Transverse colon (tissue), 4 donors: ENCODE measurements at regions not wholly inside any gene's neighbourhood (a gene's known extent, or its start where the extent isn't known, plus 50 kb on each side); places are given as distances from the start of the nearest gene placed in this dataset.

Experiments
- DNase-seq: peaks from one replicate; pipeline ENCODE4 v3.0.0-alpha.2; 2019
- H3K27ac ChIP-seq, 4 donors: fragments of 200-600 bp; sonication (generic); 2 replicates each; pipeline ENCODE4 v1.5.1; 2016 to 2018; ENCODE audit warnings: inconsistent platforms in 4 of 4
- H3K27me3 ChIP-seq: fragments of 200-600 bp; sonication (generic); 2 replicates; pipeline ENCODE4 v1.5.1; 2017; ENCODE audit warnings: inconsistent platforms
- H3K36me3 ChIP-seq, 4 donors: fragments of 200-600 bp; sonication (generic); 2 replicates each; pipeline ENCODE4 v1.5.1; 2017 to 2019; ENCODE audit warnings: inconsistent platforms in 4 of 4
- H3K4me1 ChIP-seq, 4 donors: fragments of 200-600 bp; sonication (generic); 2 replicates each; pipeline ENCODE4 v1.5.1; 2017 to 2020; ENCODE audit warnings: inconsistent platforms in 4 of 4
- H3K4me3 ChIP-seq, 4 donors: fragments of 200-600 bp; sonication (generic); 1 replicate in 1 of 4; 2 replicates in 3 of 4; pipeline versions ENCODE4 v1.5.1 to v1.6.1; 2017 to 2019; ENCODE audit warnings: inconsistent platforms in 4 of 4
- H3K9me3 ChIP-seq, 2 donors: fragments of 200-600 bp; sonication (generic); 2 replicates each; pipeline ENCODE4 v1.5.1; 2017 to 2019; ENCODE audit warnings: inconsistent platforms in 2 of 2
- CTCF ChIP-seq, 5 experiments: fragments of 200-600 bp in 3 of 5; fragments of 450-650 bp in 2 of 5; sonication (generic) in 3 of 5; IDR thresholded peaks; 1 replicate in 2 of 5; 2 replicates in 3 of 5; pipeline ENCODE4 v1.5.1; 2016 to 2017; ENCODE audit warnings: antibody characterized with exemption in 5 of 5, inconsistent platforms in 3 of 5, mild to moderate bottlenecking in 2 of 5, moderate library complexity in 1 of 5
- EP300 ChIP-seq: sonication (generic); formaldehyde crosslinking; IDR thresholded peaks from one replicate; pipeline ENCODE4 v1.6.1; 2017; ENCODE audit warnings: antibody characterized with exemption, low read depth
- POLR2A ChIP-seq: fragments of 450-650 bp; IDR thresholded peaks from one replicate; pipeline ENCODE4 v1.6.1; 2016; ENCODE audit warnings: antibody characterized with exemption, mild to moderate bottlenecking, moderate library complexity
- POLR2AphosphoS5 ChIP-seq, 3 donors: sonication (generic); formaldehyde crosslinking; IDR thresholded peaks; one replicate each; pipeline ENCODE4 v1.6.1; 2016; ENCODE audit warnings: antibody characterized with exemption in 3 of 3
- WGBS, 2 donors: methylation state at CpG; one replicate each; pipeline ENCODE4 v1.1.5; 2018; ENCODE audit warnings: low coverage in 1 of 2; 5-methylcytosine and 5-hydroxymethylcytosine counted together
- in situ Hi-C, 4 donors: fragments of 200-750 bp; cut with MboI; loops; one replicate each; pipeline versions ENCODE4 v1.15.0 to v1.15.1; 2017; ENCODE audit warnings: low sequenced_read_pairs in 3 of 4, low pct_ligation_motif_present in 1 of 4, low pct_unique_long_range_greater_than_20kb in 1 of 4
- intact Hi-C: fragments of 100-400 bp; cut with DNase I; formaldehyde crosslinking; loops from one replicate; pipeline ENCODE4 v1.15.1; 2023; ENCODE audit warnings: low total_unique reads

- intact Hi-C loops: no loop called here
- no peak for TF ChIP-seq POLR2A
- no peak for TF ChIP-seq EP300
- no peak for TF ChIP-seq CTCF (IDR thresholded peaks at IDR 0.05)
- no peak for TF ChIP-seq POLR2AphosphoS5 (IDR thresholded peaks at IDR 0.05)
- no peak for DNase-seq
- H3K36me3 ChIP-seq: no peaks in the 10 kb centered on the region
- no peaks in the 10 kb centered on the region for H3K4me1 ChIP-seq
- H3K9me3 ChIP-seq: no peaks in the 10 kb centered on the region
- H3K4me3 ChIP-seq: no peak overlapping the region
- WGBS, 2 donors: 75 to 84% methylated on average over 2 to 7 of the region's 7 CpGs
- in situ Hi-C loops: no loop called here
- no peak overlapping the region for H3K27ac ChIP-seq
- no peaks in the 10 kb centered on the region for H3K27me3 ChIP-seq
Observed at GRCh38 chr15:52922871-52923270, 132.7 kb upstream of the ONECUT1 start.

- intact Hi-C loops: no loop called here
- no peak overlapping the region for H3K4me3 ChIP-seq
- TF ChIP-seq EP300 (no peak), POLR2AphosphoS5 (IDR thresholded peaks at IDR 0.05) (no peak), POLR2A (no peak), CTCF (IDR thresholded peaks at IDR 0.05) (no peak)
- no peaks in the 10 kb centered on the region for H3K36me3 ChIP-seq
- H3K4me1 ChIP-seq: no peaks in the 10 kb centered on the region
- in situ Hi-C loops: no loop called here
- H3K27ac ChIP-seq: no peak overlapping the region
- H3K9me3 ChIP-seq: no peaks in the 10 kb centered on the region
- no peak for DNase-seq
- 44 to 86% methylated on average over 1 of the region's 1 CpG for WGBS, 2 donors
- no peaks in the 10 kb centered on the region for H3K27me3 ChIP-seq
Observed at GRCh38 chr15:52912172-52912571, 122.0 kb upstream of the ONECUT1 start.

DNA sequence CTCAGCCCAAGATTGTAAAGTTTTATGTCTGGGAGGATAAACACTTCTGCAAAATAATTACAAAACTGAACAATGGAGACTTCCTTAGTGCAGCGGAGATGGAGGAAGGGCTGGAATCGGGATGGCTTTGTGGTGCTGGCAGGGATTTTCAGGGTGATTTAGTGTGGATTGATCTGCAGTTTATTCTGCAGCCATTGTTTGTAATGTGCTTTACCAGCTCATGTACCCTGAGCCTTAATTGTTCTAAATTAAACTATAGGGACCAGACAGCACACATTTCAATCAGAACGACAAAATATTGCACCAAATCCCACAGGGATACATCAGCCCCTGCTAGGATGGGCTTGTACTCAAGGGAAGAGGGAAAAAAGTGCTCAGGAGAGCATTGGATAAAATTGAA, 103.2 kb upstream of the ONECUT1 start:
- Histone ChIP-seq H3K4me1 (no peaks in the 10 kb centered on the region), H3K27me3 (no peaks in the 10 kb centered on the region), H3K9me3 (no peaks in the 10 kb centered on the region), H3K36me3 (no peaks in the 10 kb centered on the region), H3K27ac (no peak overlapping the region), H3K4me3 (no peak overlapping the region)
- DNase-seq: no peak
- WGBS, 2 donors: 53 to 59% methylated on average over 2 to 3 of the region's 3 CpGs
- TF ChIP-seq POLR2AphosphoS5 (IDR thresholded peaks at IDR 0.05) (no peak), CTCF (IDR thresholded peaks at IDR 0.05) (no peak), EP300 (no peak), POLR2A (no peak)
- in situ Hi-C loops: no loop called here
- intact Hi-C loops: no loop called here

- no peak overlapping the region for H3K4me3 ChIP-seq
- no peaks in the 10 kb centered on the region for H3K4me1 ChIP-seq
- intact Hi-C loops: no loop called here
- no peak for DNase-seq
- no peaks in the 10 kb centered on the region for H3K9me3 ChIP-seq
- H3K27me3 ChIP-seq: no peaks in the 10 kb centered on the region
- no peak overlapping the region for H3K27ac ChIP-seq
- WGBS, 2 donors: 48 to 67% methylated on average over 1 to 7 of the region's 7 CpGs
- TF ChIP-seq EP300 (no peak), POLR2AphosphoS5 (IDR thresholded peaks at IDR 0.05) (no peak), POLR2A (no peak), CTCF (IDR thresholded peaks at IDR 0.05) (no peak)
- no peaks in the 10 kb centered on the region for H3K36me3 ChIP-seq
- in situ Hi-C loops: no loop called here
Observed at GRCh38 chr15:52879904-52880303, 89.8 kb upstream of the ONECUT1 start.
